ENCODE measurements at regions not wholly inside any gene's neighbourhood (a gene's known extent, or its start where the extent isn't known, plus 50 kb on each side); places are given as distances from the start of the nearest gene placed in this dataset.

GRCh38 chr20:41811456-41811855 is 193.3 kb upstream of the CHD6 start:
- TF ChIP-seq CTCF (IDR thresholded peaks at IDR 0.05 in 2 of 3, conservative IDR thresholded peaks at IDR 0.05 in 1 of 3; ENCODE audit: borderline replicate concordance in 1 of 3, insufficient read depth in 1 of 3, low read depth in 2 of 3, low read length in 2 of 3), result no peak
- TF ChIP-seq FOSL1 (IDR thresholded peaks at IDR 0.05; ENCODE audit: low read depth), result no peak
- TF ChIP-seq POLR2AphosphoS5 (IDR thresholded peaks at IDR 0.05; ENCODE audit: low read depth, low read length), result no peak
- TF ChIP-seq SIN3A (IDR thresholded peaks at IDR 0.05; ENCODE audit: low read depth), result no peak
- TF ChIP-seq ZBTB33 (IDR thresholded peaks at IDR 0.05; ENCODE audit: extremely low read depth, insufficient replicate concordance, low read length), result no peak
- no peak for TF ChIP-seq MAX (IDR thresholded peaks at IDR 0.05)
- no peak for TF ChIP-seq JUND (IDR thresholded peaks at IDR 0.05)
- no peak for TF ChIP-seq CEBPB (IDR thresholded peaks at IDR 0.05; ENCODE audit: low read depth)
- TF ChIP-seq POLR2A (IDR thresholded peaks at IDR 0.05; ENCODE audit: borderline replicate concordance, extremely low read depth, insufficient read depth, insufficient read length), result no peak
